HEK293 (cell line): ENCODE measurements at regions not wholly inside any gene's neighbourhood (a gene's known extent, or its start where the extent isn't known, plus 50 kb on each side); places are given as distances from the start of the nearest gene placed in this dataset.

Experiments
- CTCF ChIA-PET: fragments of 350-600 bp; formaldehyde crosslinking; extraction: SDS; loops from one replicate; lab custom pipeline; 2021; ENCODE audit warnings: antibody characterized with exemption; lab: Yijun Ruan, JAX
- POLR2A ChIA-PET: fragments of 300-600 bp; formaldehyde crosslinking; extraction: SDS; loops from one replicate; lab custom pipeline; 2020; ENCODE audit warnings: antibody characterized with exemption, inconsistent platforms; lab: Yijun Ruan, JAX
- H3K27ac ChIP-seq: fragments of 200-500 bp; sonication (Bioruptor generic); 2 replicates; pipeline ENCODE4 v1.5.1; 2014; ENCODE audit warnings: low read depth, low read length, control low read depth, inconsistent platforms; ENCODE audit errors: extremely low read depth
- H3K36me3 ChIP-seq, 2 experiments: fragments of 200-500 bp in 1 of 2; sonication (Bioruptor generic) in 1 of 2; 1 replicate in 1 of 2; 2 replicates in 1 of 2; pipeline ENCODE4 v1.5.1; 2014 to 2017; ENCODE audit warnings: inconsistent platforms in 2 of 2, low read length in 2 of 2; ENCODE audit not compliant: control insufficient read depth in 2 of 2, insufficient read depth in 1 of 2
- H3K4me1 ChIP-seq: fragments of 200-500 bp; sonication (Bioruptor generic); 2 replicates; pipeline ENCODE4 v1.5.1; 2014; ENCODE audit warnings: mild to moderate bottlenecking, low read length, inconsistent platforms; ENCODE audit not compliant: control insufficient read depth, insufficient read depth
- H3K4me3 ChIP-seq: 2 replicates; pipeline ENCODE4 v1.5.1; 2011; ENCODE audit warnings: low read depth, mild to moderate bottlenecking, control low read depth, low read length, moderate library complexity
- H3K9me3 ChIP-seq: fragments of 200-500 bp; sonication (Bioruptor generic); 2 replicates; pipeline ENCODE4 v1.5.1; 2014; ENCODE audit warnings: low read depth, low read length, inconsistent platforms; ENCODE audit not compliant: control insufficient read depth, insufficient read depth
- GFI1B ChIP-seq: fragments of 450-650 bp; formaldehyde crosslinking; IDR thresholded peaks from 2 replicates; pipeline ENCODE4 v1.5.1; 2016; ENCODE audit warnings: missing biosample characterization, missing genetic modification characterization
- KLF8 ChIP-seq: fragments of 450-650 bp; formaldehyde crosslinking; IDR thresholded peaks from 2 replicates; pipeline ENCODE4 v1.5.1; 2016; ENCODE audit warnings: missing biosample characterization, missing genetic modification characterization
- SP3 ChIP-seq: fragments of 450-650 bp; formaldehyde crosslinking; IDR thresholded peaks from 2 replicates; pipeline ENCODE4 v1.5.1; 2016; ENCODE audit warnings: missing biosample characterization, missing genetic modification characterization
- ZBTB21 ChIP-seq: fragments of 450-650 bp; formaldehyde crosslinking; IDR thresholded peaks from 2 replicates; pipeline ENCODE4 v1.5.1; 2017; ENCODE audit warnings: missing biosample characterization, missing genetic modification characterization
- ZNF169 ChIP-seq: fragments of 450-650 bp; formaldehyde crosslinking; IDR thresholded peaks from 2 replicates; pipeline ENCODE4 v1.5.1; 2016; ENCODE audit warnings: missing biosample characterization, missing genetic modification characterization
- ZNF292 ChIP-seq: fragments of 450-650 bp; formaldehyde crosslinking; IDR thresholded peaks from 2 replicates; pipeline ENCODE4 v1.5.1; 2016; ENCODE audit warnings: low read depth, missing biosample characterization, missing genetic modification characterization, borderline replicate concordance
- ZNF555 ChIP-seq: fragments of 450-650 bp; formaldehyde crosslinking; conservative IDR thresholded peaks from 2 replicates; pipeline ENCODE4 v1.5.1; 2017; ENCODE audit warnings: missing biosample characterization, mild to moderate bottlenecking, missing genetic modification characterization, inconsistent platforms
- ZNF610 ChIP-seq: fragments of 450-650 bp; formaldehyde crosslinking; IDR thresholded peaks from 2 replicates; pipeline ENCODE4 v1.5.1; 2016; ENCODE audit warnings: missing biosample characterization, missing genetic modification characterization, borderline replicate concordance
- ZNF670 ChIP-seq: fragments of 450-650 bp; formaldehyde crosslinking; IDR thresholded peaks from 2 replicates; pipeline ENCODE4 v1.5.1; 2016; ENCODE audit warnings: missing biosample characterization, missing genetic modification characterization, low read depth
- TF ChIP-seq, protein P1 (sequence below): fragments of 450-650 bp; formaldehyde crosslinking; IDR thresholded peaks from 2 replicates; pipeline ENCODE4 v1.5.1; 2016; ENCODE audit warnings: missing biosample characterization, missing genetic modification characterization
- TF ChIP-seq, protein P2 (sequence below): fragments of 450-650 bp; formaldehyde crosslinking; IDR thresholded peaks from 2 replicates; pipeline ENCODE4 v1.5.1; 2016; ENCODE audit warnings: missing biosample characterization, missing genetic modification characterization
- TF ChIP-seq, protein P3 (sequence below): fragments of 450-650 bp; formaldehyde crosslinking; IDR thresholded peaks from 2 replicates; pipeline ENCODE4 v1.5.1; 2016; ENCODE audit warnings: missing biosample characterization, missing genetic modification characterization
- TF ChIP-seq, protein P4 (sequence below): fragments of 450-650 bp; formaldehyde crosslinking; IDR thresholded peaks from 2 replicates; pipeline ENCODE4 v1.5.1; 2016; ENCODE audit warnings: missing biosample characterization, missing genetic modification characterization
- TF ChIP-seq, protein P5 (sequence below): fragments of 450-650 bp; formaldehyde crosslinking; IDR thresholded peaks from 2 replicates; pipeline ENCODE4 v1.5.1; 2016; ENCODE audit warnings: missing biosample characterization, missing genetic modification characterization

DNA sequence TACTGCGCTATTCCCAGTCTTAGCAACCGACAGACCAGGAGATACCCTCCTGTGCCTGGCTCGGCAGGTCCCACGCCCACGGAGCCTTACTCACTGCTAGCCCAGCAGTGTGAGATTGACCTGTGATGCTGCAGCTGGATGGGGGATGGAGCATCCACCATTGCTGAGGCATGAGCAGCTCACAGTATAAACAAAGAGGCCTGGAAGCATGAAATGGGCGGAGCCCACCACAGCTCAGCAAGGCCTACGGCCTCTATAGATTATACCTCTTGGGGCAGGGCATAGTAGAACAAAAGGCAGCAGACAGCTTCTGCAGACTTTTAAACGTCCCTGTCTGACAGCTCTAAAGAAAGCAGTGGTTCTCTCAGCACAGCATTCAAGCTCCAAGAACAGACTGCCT is 160.3 kb downstream of the ANXA2 start:
- H3K27ac ChIP-seq, result no peak overlapping the region
- CTCF ChIA-PET, result no interaction called here
- no peaks in the 10 kb centered on the region for H3K9me3 ChIP-seq
- POLR2A ChIA-PET, result no interaction called here
- H3K4me3 ChIP-seq, result no peak overlapping the region
- no peak for TF ChIP-seq SP3 (tag by site-specific recombination)
- TF ChIP-seq ZNF610 (tag by site-specific recombination), result no peak
- TF ChIP-seq ZNF292 (tag by site-specific recombination), result no peak
- no peak for TF ChIP-seq GFI1B (tag by site-specific recombination)
- TF ChIP-seq ZNF670, result no peak
- TF ChIP-seq, protein P1, sequence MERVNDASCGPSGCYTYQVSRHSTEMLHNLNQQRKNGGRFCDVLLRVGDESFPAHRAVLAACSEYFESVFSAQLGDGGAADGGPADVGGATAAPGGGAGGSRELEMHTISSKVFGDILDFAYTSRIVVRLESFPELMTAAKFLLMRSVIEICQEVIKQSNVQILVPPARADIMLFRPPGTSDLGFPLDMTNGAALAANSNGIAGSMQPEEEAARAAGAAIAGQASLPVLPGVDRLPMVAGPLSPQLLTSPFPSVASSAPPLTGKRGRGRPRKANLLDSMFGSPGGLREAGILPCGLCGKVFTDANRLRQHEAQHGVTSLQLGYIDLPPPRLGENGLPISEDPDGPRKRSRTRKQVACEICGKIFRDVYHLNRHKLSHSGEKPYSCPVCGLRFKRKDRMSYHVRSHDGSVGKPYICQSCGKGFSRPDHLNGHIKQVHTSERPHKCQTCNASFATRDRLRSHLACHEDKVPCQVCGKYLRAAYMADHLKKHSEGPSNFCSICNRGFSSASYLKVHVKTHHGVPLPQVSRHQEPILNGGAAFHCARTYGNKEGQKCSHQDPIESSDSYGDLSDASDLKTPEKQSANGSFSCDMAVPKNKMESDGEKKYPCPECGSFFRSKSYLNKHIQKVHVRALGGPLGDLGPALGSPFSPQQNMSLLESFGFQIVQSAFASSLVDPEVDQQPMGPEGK, result no peak
- no peak for TF ChIP-seq ZBTB21
- TF ChIP-seq ZNF555, result no peak
- TF ChIP-seq, protein P2, sequence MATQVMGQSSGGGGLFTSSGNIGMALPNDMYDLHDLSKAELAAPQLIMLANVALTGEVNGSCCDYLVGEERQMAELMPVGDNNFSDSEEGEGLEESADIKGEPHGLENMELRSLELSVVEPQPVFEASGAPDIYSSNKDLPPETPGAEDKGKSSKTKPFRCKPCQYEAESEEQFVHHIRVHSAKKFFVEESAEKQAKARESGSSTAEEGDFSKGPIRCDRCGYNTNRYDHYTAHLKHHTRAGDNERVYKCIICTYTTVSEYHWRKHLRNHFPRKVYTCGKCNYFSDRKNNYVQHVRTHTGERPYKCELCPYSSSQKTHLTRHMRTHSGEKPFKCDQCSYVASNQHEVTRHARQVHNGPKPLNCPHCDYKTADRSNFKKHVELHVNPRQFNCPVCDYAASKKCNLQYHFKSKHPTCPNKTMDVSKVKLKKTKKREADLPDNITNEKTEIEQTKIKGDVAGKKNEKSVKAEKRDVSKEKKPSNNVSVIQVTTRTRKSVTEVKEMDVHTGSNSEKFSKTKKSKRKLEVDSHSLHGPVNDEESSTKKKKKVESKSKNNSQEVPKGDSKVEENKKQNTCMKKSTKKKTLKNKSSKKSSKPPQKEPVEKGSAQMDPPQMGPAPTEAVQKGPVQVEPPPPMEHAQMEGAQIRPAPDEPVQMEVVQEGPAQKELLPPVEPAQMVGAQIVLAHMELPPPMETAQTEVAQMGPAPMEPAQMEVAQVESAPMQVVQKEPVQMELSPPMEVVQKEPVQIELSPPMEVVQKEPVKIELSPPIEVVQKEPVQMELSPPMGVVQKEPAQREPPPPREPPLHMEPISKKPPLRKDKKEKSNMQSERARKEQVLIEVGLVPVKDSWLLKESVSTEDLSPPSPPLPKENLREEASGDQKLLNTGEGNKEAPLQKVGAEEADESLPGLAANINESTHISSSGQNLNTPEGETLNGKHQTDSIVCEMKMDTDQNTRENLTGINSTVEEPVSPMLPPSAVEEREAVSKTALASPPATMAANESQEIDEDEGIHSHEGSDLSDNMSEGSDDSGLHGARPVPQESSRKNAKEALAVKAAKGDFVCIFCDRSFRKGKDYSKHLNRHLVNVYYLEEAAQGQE (tag by site-specific recombination), result no peak
- TF ChIP-seq ZNF169, result no peak
- no peaks in the 10 kb centered on the region for H3K36me3 ChIP-seq
- no peaks in the 10 kb centered on the region for H3K4me1 ChIP-seq

DNA sequence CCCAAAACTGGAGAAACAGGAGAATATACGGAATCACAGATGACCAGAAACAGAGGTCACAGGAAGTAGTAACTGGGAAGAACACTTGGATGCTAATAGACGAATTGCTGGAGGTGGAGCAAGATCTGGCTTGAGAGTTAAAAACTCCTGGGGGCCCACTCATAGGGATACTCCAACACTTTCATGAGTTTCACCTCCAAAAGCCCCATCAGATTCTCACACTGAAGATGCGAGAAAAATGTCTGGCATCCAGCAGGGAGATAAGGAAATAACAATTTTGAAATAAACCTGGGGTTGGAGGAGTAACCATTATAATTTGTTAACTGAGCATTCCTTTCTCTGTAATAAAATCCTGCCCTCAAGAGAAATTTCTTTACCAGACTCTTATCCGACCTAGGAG is 154.0 kb downstream of the ANXA2 start:
- H3K36me3 ChIP-seq, result no peaks in the 10 kb centered on the region
- H3K9me3 ChIP-seq, result no peaks in the 10 kb centered on the region
- no peak overlapping the region for H3K27ac ChIP-seq
- H3K4me3 ChIP-seq, result no peak overlapping the region
- no peaks in the 10 kb centered on the region for H3K4me1 ChIP-seq
- ChIA-PET POLR2A (no interaction called here), CTCF (no interaction called here)
- TF ChIP-seq, protein P3, sequence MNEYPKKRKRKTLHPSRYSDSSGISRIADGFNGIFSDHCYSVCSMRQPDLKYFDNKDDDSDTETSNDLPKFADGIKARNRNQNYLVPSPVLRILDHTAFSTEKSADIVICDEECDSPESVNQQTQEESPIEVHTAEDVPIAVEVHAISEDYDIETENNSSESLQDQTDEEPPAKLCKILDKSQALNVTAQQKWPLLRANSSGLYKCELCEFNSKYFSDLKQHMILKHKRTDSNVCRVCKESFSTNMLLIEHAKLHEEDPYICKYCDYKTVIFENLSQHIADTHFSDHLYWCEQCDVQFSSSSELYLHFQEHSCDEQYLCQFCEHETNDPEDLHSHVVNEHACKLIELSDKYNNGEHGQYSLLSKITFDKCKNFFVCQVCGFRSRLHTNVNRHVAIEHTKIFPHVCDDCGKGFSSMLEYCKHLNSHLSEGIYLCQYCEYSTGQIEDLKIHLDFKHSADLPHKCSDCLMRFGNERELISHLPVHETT (tag by site-specific recombination), result no peak
- TF ChIP-seq KLF8 (tag by site-specific recombination), result no peak
- TF ChIP-seq, protein P4, sequence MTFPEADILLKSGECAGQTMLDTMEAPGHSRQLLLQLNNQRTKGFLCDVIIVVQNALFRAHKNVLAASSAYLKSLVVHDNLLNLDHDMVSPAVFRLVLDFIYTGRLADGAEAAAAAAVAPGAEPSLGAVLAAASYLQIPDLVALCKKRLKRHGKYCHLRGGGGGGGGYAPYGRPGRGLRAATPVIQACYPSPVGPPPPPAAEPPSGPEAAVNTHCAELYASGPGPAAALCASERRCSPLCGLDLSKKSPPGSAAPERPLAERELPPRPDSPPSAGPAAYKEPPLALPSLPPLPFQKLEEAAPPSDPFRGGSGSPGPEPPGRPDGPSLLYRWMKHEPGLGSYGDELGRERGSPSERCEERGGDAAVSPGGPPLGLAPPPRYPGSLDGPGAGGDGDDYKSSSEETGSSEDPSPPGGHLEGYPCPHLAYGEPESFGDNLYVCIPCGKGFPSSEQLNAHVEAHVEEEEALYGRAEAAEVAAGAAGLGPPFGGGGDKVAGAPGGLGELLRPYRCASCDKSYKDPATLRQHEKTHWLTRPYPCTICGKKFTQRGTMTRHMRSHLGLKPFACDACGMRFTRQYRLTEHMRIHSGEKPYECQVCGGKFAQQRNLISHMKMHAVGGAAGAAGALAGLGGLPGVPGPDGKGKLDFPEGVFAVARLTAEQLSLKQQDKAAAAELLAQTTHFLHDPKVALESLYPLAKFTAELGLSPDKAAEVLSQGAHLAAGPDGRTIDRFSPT (tag by site-specific recombination), result no peak
- TF ChIP-seq, protein P5, sequence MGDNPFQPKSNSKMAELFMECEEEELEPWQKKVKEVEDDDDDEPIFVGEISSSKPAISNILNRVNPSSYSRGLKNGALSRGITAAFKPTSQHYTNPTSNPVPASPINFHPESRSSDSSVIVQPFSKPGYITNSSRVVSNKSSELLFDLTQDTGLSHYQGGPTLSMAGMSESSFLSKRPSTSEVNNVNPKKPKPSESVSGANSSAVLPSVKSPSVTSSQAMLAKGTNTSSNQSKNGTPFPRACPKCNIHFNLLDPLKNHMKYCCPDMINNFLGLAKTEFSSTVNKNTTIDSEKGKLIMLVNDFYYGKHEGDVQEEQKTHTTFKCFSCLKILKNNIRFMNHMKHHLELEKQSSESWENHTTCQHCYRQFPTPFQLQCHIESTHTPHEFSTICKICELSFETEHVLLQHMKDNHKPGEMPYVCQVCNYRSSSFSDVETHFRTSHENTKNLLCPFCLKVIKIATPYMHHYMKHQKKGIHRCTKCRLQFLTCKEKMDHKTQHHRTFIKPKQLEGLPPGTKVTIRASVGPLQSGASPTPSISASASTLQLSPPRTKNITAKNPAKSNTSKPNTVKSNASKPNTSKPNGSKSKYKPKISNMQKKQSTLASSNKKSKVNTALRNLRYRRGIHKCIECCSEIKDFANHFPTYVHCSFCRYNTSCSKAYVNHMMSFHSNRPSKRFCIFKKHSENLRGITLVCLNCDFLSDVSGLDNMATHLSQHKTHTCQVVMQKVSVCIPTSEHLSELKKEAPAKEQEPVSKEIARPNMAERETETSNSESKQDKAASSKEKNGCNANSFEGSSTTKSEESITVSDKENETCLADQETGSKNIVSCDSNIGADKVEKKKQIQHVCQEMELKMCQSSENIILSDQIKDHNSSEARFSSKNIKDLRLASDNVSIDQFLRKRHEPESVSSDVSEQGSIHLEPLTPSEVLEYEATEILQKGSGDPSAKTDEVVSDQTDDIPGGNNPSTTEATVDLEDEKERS (tag by site-specific recombination), result no peak
- TF ChIP-seq, all 188 proteins: peak for 0
